ENCODE measurements at regions not wholly inside any gene's neighbourhood (a gene's known extent, or its start where the extent isn't known, plus 50 kb on each side); places are given as distances from the start of the nearest gene placed in this dataset.

GRCh38 chr2:56709181-56709580, 525.4 kb downstream of the CCDC85A start:
- no peak for DNase-seq (ENCODE audit: low read depth)

- DNase-seq (ENCODE audit: low read depth), result no peak
These were observed 529.4 kb downstream of the CCDC85A start for GRCh38 chr2:56713161-56713676.

GRCh38 chr2:56713978-56714377, 530.2 kb downstream of the CCDC85A start:
- no peak for DNase-seq (ENCODE audit: low read depth)

GRCh38 chr2:56714400-56714799, 530.6 kb downstream of the CCDC85A start:
- no peak for DNase-seq (ENCODE audit: low read depth)

GRCh38 chr2:56715683-56716082, 531.9 kb downstream of the CCDC85A start:
- DNase-seq (ENCODE audit: low read depth), result no peak

GRCh38 chr2:56718413-56718812, 534.6 kb downstream of the CCDC85A start:
- DNase-seq (ENCODE audit: low read depth), result no peak

- no peak for DNase-seq (ENCODE audit: low read depth)
These were observed 545.4 kb downstream of the CCDC85A start for GRCh38 chr2:56729212-56729611.

GRCh38 chr2:56732946-56733345, 549.2 kb downstream of the CCDC85A start:
- no peak for DNase-seq (ENCODE audit: low read depth)

GRCh38 chr2:56739413-56739812, 555.6 kb downstream of the CCDC85A start:
- no peak for DNase-seq (ENCODE audit: low read depth)

GRCh38 chr2:56741601-56742102, 557.9 kb downstream of the CCDC85A start:
- DNase-seq (ENCODE audit: low read depth), result no peak

- no peak for DNase-seq (ENCODE audit: low read depth)
These were observed 560.0 kb downstream of the CCDC85A start for GRCh38 chr2:56743807-56744206.

- DNase-seq (ENCODE audit: low read depth), result no peak
These were observed 565.5 kb downstream of the CCDC85A start for GRCh38 chr2:56749152-56749752.

- no peak for DNase-seq (ENCODE audit: low read depth)
These were observed 569.4 kb downstream of the CCDC85A start for GRCh38 chr2:56753182-56753581.

GRCh38 chr2:56754066-56754615, 570.4 kb downstream of the CCDC85A start:
- no peak for DNase-seq (ENCODE audit: low read depth)

GRCh38 chr2:56754627-56755026, 570.8 kb downstream of the CCDC85A start:
- DNase-seq (ENCODE audit: low read depth), result no peak

- no peak for DNase-seq (ENCODE audit: low read depth)
These were observed 574.2 kb downstream of the CCDC85A start for GRCh38 chr2:56757884-56758545.

GRCh38 chr2:56763683-56764082, 579.9 kb downstream of the CCDC85A start:
- DNase-seq (ENCODE audit: low read depth), result no peak

GRCh38 chr2:56768973-56769372, 585.2 kb downstream of the CCDC85A start:
- no peak for DNase-seq (ENCODE audit: low read depth)

GRCh38 chr2:56770490-56770889, 586.7 kb downstream of the CCDC85A start:
- no peak for DNase-seq (ENCODE audit: low read depth)

- no peak for DNase-seq (ENCODE audit: low read depth)
These were observed 600.3 kb downstream of the CCDC85A start for GRCh38 chr2:56784046-56784445.

- DNase-seq (ENCODE audit: low read depth), result no peak
These were observed 617.4 kb downstream of the CCDC85A start for GRCh38 chr2:56801214-56801613.

GRCh38 chr2:56801770-56802169, 618.0 kb downstream of the CCDC85A start:
- no peak for DNase-seq (ENCODE audit: low read depth)

GRCh38 chr2:56803596-56803995, 619.8 kb downstream of the CCDC85A start:
- DNase-seq (ENCODE audit: low read depth), result no peak

Measured in stimulated activated CD8-positive, alpha-beta memory T cell treated with anti-CD3 and anti-CD28 coated beads, Interleukin-15, amount 100 ng/mL, for 1 hour (primary cell).